Spleen (tissue), 7 donors: ENCODE measurements at regions not wholly inside any gene's neighbourhood (a gene's known extent, or its start where the extent isn't known, plus 50 kb on each side); places are given as distances from the start of the nearest gene placed in this dataset.

Experiments
- POLR2A ChIP-seq, 3 donors: fragments of 450-650 bp; IDR thresholded peaks; one replicate each; pipeline ENCODE4 v1.5.1; 2017; ENCODE audit warnings: antibody characterized with exemption in 3 of 3, mild to moderate bottlenecking in 1 of 3
- POLR2AphosphoS5 ChIP-seq, 3 donors: sonication (generic); formaldehyde crosslinking; IDR thresholded peaks; one replicate each; pipeline ENCODE4 v1.5.1; 2017; ENCODE audit warnings: antibody characterized with exemption in 3 of 3
- TF ChIP-seq, protein P1 (sequence below), 11 experiments: fragments of 200-600 bp in 7 of 11; fragments of 450-650 bp in 4 of 11; sonication (generic) in 4 of 11; IDR thresholded peaks in 8 of 11; conservative IDR thresholded peaks in 3 of 11; 1 replicate in 7 of 11; 2 replicates in 4 of 11; pipeline versions ENCODE4 v1.4.0 to v1.8.0; 2016 to 2021; ENCODE audit warnings: antibody characterized with exemption in 11 of 11, inconsistent platforms in 4 of 11, mild to moderate bottlenecking in 1 of 11
- donor health status: DM: no; HTN: no; CAD: no; lungs with moderate emphysema.
- donor health status: DM: no; HTN: no; CAD: no.
- donor health status: DM: no; HTN: no; CAD: no.

GRCh38 chr14:84025106-84026012, 1504.6 kb upstream of the FLRT2 start:
- TF ChIP-seq, protein P1, sequence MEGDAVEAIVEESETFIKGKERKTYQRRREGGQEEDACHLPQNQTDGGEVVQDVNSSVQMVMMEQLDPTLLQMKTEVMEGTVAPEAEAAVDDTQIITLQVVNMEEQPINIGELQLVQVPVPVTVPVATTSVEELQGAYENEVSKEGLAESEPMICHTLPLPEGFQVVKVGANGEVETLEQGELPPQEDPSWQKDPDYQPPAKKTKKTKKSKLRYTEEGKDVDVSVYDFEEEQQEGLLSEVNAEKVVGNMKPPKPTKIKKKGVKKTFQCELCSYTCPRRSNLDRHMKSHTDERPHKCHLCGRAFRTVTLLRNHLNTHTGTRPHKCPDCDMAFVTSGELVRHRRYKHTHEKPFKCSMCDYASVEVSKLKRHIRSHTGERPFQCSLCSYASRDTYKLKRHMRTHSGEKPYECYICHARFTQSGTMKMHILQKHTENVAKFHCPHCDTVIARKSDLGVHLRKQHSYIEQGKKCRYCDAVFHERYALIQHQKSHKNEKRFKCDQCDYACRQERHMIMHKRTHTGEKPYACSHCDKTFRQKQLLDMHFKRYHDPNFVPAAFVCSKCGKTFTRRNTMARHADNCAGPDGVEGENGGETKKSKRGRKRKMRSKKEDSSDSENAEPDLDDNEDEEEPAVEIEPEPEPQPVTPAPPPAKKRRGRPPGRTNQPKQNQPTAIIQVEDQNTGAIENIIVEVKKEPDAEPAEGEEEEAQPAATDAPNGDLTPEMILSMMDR (IDR thresholded peaks at IDR 0.05 in 8 of 11, conservative IDR thresholded peaks at IDR 0.05 in 3 of 11): no peak
- TF ChIP-seq POLR2A (IDR thresholded peaks at IDR 0.05): no peak
- no peak for TF ChIP-seq POLR2AphosphoS5 (IDR thresholded peaks at IDR 0.05)
